Sciatic nerve (tissue), 2 donors: ENCODE measurements at regions not wholly inside any gene's neighbourhood (a gene's known extent, or its start where the extent isn't known, plus 50 kb on each side); places are given as distances from the start of the nearest gene placed in this dataset.

Experiments used
- ATAC-seq: fragments of 200-7000 bp; cut with Tn5 transposase; one replicate; pipeline ENCODE4 v1.9.1; 2020; ENCODE audit warnings: mild to moderate bottlenecking, moderate library complexity
- DNase-seq: peaks from one replicate; pipeline ENCODE4 v3.0.0-alpha.2; 2020; ENCODE audit warnings: low spot score
- intact Hi-C: fragments of 100-400 bp; cut with DNase I; formaldehyde crosslinking; loops from one replicate; pipeline ENCODE4 v1.14.2; 2022
- donor health status: DM: no; HTN: no; CAD: no.
- donor health status: DM: no; HTN: no; CAD: no.

GRCh38 chr3:53970661-53971060, 79.0 kb upstream of the SELENOK start:
- intact Hi-C loops = no loop called here

GRCh38 chr3:53969086-53969485, 77.4 kb upstream of the SELENOK start:
- intact Hi-C loops = no loop called here
- DNase-seq = no peak
- no peak for ATAC-seq

More at GRCh38 chr3:53970661-53971060, 79.0 kb upstream of the SELENOK start:
- no peak for DNase-seq
- ATAC-seq = no peak

DNA sequence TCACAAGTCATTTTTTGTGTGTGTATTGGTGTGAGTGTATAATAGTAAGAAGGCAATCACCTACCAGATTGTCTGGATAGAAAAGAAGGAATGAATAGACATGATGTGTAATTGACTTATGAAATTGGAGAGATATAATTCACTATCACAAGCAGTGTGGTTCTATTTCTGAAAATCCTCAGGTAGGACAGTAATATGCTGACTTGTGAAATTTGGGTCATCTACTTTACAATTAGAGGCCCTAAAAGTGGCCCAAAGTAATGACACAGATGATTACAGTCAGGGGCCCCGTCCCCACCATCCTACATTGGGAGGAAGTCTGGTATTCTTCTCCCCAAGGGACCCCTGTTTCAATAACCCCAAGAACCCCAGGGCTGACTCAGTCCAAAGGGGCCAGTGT, 73.6 kb upstream of the SELENOK start:
- ATAC-seq = no peak
- no peak for DNase-seq
- intact Hi-C loops = no loop called here

DNA sequence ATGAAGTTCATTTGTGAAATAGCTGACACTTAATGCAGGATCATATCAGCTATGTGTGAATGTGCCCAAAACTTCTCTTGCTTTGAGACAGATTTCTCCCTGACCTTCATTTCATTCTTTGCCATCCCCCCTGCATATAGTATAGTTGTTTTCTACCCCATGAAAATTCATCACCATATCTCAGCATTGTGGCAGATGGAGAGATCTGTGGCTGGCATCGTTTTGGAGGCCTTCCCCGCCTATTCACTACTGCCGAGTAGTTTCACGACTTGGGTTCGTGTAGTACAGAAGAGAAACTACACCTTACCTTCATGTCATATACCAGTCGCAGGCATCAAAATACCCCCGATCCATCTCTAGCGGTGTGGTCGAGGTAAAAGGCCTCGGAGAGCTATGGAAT, 66.2 kb upstream of the SELENOK start:
- intact Hi-C loops = no loop called here
- ATAC-seq (no peak), DNase-seq (no peak)

- no peak for DNase-seq
- intact Hi-C loops = no loop called here
- no peak for ATAC-seq
These were observed 64.9 kb upstream of the SELENOK start for GRCh38 chr3:53956586-53956985.

DNA sequence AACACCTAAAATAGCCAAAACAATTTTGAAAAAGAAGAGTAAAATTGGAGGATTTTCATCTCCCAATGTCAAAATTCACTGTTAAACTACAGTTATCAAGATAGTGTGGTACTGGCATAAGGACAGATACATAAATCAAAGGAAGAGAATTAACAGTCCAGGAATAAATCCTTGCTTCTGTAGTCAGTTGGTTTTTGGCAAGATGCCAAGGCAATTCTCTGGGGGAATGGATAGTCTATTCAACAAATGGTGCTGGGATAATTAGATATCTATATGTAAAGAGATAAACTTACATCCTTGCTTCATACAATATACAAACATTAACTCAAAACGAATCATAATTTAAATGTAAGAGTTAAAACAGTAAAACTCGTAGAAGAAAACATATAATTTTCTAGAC, 57.9 kb upstream of the SELENOK start:
- ATAC-seq (no peak), DNase-seq (no peak)
- intact Hi-C loops = no loop called here

DNA sequence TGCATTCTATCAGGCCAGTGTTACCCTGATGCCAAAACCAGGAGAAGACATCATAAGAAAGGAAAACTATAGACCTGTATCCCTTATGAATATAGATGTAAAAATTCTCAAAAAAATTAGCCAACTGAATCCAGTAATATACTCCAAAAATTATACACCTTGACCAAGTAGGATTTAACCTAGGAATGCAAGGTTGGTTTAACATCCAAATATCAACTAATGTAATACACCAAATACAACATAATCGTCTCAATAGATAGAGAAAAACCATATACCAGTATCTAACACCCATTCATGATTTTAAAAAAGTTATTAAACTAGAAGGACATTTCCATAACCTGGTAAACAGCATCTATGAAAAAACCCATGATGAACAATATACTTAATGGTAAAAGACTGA, 56.5 kb upstream of the SELENOK start:
- intact Hi-C loops = no loop called here
- ATAC-seq (no peak), DNase-seq (no peak)

- ATAC-seq = no peak
- DNase-seq = no peak
- intact Hi-C loops = no loop called here
These were observed 52.4 kb upstream of the SELENOK start for GRCh38 chr3:53944028-53944427.

- ATAC-seq = no peak
These were observed 50.3 kb upstream of the SELENOK start for GRCh38 chr3:53941950-53942349.

More at GRCh38 chr3:53941950-53942349, 50.3 kb upstream of the SELENOK start:
- intact Hi-C loops = no loop called here
- DNase-seq = no peak
